LNCaP clone FGC (cell line): ENCODE measurements at regions not wholly inside any gene's neighbourhood (a gene's known extent, or its start where the extent isn't known, plus 50 kb on each side); places are given as distances from the start of the nearest gene placed in this dataset.
A peak's percentile ranks its signal among the peaks of the same experiment; 100 is the strongest.

ENCODE experiments used
- DNase-seq: peaks from one replicate; pipeline ENCODE4 v3.0.0-alpha.2; 2011; ENCODE audit warnings: low read depth
- H3K4me3 ChIP-seq: 2 replicates; pipeline ENCODE4 v1.5.1; 2011; ENCODE audit warnings: mild to moderate bottlenecking, low read depth, low read length, control low read depth
- TF ChIP-seq, protein P1 (sequence below): IDR thresholded peaks from 2 replicates; pipeline ENCODE4 v1.5.1; 2012; ENCODE audit warnings: mild to moderate bottlenecking; ENCODE audit not compliant: control insufficient read depth, insufficient read depth; ENCODE audit errors: extremely low read depth

DNA sequence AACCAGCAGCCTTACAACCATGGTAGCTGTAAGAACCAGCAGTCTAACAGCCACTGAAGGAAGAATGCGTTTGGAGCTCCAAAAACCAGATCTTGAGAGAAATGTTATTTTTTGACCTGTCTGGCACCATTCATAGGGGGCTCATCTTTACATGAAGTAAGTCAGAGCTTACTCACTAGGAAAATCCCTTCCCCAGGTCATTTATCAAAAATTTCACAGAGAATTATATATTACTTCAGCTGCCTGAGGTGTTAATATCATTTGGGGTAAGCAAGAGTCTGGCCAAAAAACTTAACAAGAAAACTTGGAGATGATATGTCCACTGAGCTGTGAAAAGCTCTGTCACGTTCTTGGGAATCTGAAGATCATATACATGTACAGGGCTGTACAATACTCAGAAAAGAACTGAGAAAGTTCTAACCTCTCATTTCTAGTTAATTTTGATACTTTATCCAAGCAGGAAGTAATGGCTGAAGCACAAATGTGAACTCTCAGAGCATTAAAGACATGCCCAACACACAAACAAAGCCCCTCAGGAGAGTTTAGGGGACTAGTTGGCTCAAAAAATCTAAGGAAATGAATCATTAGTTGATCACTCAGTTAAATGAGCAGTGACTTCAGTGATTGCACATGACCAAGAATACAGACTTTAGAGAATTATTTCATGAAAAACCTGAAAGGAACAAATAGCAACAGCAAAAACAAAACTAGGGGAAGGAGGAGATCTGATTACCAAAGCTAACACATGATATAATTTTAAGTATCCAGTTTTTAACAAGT, 681.1 kb downstream of the LTN1 start:
- no peak for DNase-seq
- TF ChIP-seq, protein P1, sequence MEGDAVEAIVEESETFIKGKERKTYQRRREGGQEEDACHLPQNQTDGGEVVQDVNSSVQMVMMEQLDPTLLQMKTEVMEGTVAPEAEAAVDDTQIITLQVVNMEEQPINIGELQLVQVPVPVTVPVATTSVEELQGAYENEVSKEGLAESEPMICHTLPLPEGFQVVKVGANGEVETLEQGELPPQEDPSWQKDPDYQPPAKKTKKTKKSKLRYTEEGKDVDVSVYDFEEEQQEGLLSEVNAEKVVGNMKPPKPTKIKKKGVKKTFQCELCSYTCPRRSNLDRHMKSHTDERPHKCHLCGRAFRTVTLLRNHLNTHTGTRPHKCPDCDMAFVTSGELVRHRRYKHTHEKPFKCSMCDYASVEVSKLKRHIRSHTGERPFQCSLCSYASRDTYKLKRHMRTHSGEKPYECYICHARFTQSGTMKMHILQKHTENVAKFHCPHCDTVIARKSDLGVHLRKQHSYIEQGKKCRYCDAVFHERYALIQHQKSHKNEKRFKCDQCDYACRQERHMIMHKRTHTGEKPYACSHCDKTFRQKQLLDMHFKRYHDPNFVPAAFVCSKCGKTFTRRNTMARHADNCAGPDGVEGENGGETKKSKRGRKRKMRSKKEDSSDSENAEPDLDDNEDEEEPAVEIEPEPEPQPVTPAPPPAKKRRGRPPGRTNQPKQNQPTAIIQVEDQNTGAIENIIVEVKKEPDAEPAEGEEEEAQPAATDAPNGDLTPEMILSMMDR = no peak
- no peak overlapping the region for H3K4me3 ChIP-seq

DNA sequence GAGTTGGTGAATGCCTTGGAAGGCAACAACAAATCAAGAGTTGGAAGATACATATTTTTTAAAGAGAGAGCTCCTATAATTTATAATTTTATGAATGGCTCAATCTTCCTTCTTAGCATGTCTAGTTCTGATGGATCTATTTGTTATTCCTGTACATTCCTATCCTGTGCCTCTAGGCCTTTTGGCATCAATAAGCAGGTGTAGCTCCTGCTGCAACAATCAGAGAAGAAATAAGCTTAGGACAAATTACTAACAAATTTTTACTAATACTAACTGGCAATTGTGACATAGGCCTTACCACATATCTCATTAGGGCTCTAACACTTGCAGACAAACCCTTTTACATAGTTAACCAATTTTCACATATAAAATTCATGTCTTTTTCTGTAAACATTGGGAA, 682.0 kb downstream of the LTN1 start:
- DNase-seq = no peak
- TF ChIP-seq, protein P1 = no peak
- no peak overlapping the region for H3K4me3 ChIP-seq

DNA sequence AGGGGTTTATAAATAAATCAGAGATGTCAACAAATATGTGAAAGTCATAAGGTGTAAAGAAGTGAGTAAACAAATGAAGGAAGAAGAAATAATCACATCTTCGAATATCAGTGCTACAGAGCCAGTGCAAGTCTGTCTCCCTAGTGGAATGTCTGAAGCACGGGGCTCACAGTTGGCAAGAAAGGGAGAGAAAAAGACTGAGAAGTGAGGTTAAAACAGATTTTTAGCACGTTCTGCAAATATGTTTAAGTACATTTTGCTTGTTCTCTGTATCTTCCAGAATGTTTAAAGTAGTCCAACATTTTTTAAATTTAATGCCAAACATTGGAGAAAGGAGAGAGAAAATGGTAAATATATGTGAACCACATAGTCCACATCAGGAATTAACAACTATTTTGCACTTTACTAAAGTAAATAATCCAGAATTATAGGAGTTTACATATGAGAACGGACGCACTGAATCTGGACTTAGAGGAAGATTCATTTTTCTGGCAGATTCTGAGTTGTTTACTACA, 682.4 kb downstream of the LTN1 start:
- TF ChIP-seq, protein P1 = no peak
- H3K4me3 ChIP-seq = no peak overlapping the region
- DNase-seq = peak; percentile 67

DNA sequence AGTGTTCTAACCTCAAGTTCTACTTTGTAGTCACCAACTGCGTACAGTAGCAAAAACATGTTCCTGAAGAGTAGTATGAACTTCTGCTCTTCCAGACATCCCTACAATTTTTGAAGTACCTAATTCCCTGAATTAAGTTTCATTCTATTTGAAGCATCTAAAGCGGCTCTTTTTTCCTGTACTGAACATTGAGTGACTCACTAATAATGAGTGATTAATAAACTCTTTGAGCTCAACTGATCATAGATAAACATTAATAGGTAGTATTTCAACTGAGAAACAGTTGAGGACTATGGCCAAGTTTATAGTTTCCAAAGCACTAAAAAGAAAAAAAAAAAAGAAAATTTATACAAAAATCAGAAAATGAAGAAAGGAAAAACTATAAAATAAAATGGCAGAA, 683.1 kb downstream of the LTN1 start:
- TF ChIP-seq, protein P1 = no peak
- no peak overlapping the region for H3K4me3 ChIP-seq
- DNase-seq = no peak

DNA sequence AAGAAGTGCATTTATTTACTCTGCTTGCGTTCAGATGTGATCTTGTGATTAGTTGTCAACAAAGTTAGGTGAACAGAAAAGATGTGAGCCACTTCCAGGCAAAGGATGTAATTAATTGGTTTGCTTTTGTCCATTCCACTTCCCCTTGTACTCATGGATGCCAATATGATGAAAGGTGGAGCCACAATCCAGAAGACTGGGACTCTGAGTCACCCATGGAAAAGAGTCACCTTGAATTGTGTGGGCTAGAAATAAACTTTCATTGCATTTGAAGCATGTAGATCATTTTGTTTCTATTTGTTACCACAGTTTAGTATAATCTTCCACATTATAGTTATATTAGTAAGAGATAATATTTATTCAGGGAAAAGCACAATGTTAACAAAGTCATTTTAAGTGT, 684.2 kb downstream of the LTN1 start:
- H3K4me3 ChIP-seq = no peak overlapping the region

DNA sequence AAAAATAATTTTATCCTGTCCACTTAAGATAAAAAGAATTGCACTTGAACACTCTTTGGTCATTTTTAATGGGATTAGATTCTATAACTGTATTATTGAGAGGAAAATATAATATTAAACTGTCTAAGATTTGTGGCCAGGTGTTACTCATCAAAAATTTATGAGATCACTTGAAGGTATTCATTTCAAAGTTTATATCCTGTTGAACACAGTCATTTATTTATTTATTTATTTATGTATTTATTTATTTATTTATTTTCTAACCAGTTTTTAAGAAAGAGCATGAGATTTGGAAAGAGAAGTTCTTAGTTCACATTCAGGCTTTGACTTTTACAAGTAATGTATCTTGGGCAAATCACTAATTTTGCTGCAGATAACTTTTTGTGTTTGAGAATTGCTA, 692.7 kb downstream of the LTN1 start:
- DNase-seq = no peak
- TF ChIP-seq, protein P1 = no peak
- no peak overlapping the region for H3K4me3 ChIP-seq

More for the DNA sequence above, 684.2 kb downstream of the LTN1 start:
- DNase-seq = no peak
- TF ChIP-seq, protein P1 = no peak
